ENCODE measurements at regions not wholly inside any gene's neighbourhood (a gene's known extent, or its start where the extent isn't known, plus 50 kb on each side); places are given as distances from the start of the nearest gene placed in this dataset.

- FAIRE-seq: no peak
- Histone ChIP-seq H3K27me3 (ENCODE audit: control insufficient read depth in 2 of 2, insufficient read depth in 2 of 2, low read length in 2 of 2) (no peaks in the 10 kb centered on the region), H3K4me2 (ENCODE audit: insufficient read depth, low read length) (no peak overlapping the region), H2AFZ (ENCODE audit: low read depth, low read length) (no peak overlapping the region), H3K4me3 (no peak overlapping the region), H4K20me1 (replicated peaks; ENCODE audit: control insufficient read depth, insufficient read depth, low read length) (no peaks in the 10 kb centered on the region), H3K36me3 (ENCODE audit: control insufficient read depth, insufficient read depth, low read length) (no peaks in the 10 kb centered on the region), H3K9me3 (replicated peaks; ENCODE audit: control insufficient read depth, insufficient read depth, low read depth, low read length) (no peaks in the 10 kb centered on the region), H3K79me2 (ENCODE audit: control insufficient read depth, insufficient read depth, low read length) (no peaks in the 10 kb centered on the region), H3K9ac (ENCODE audit: insufficient read depth in 1 of 2, low read depth in 2 of 2, low read length in 2 of 2) (no peak overlapping the region), H3K4me1 (replicated peaks in 1 of 2; ENCODE audit: control insufficient read depth in 2 of 2, insufficient read depth in 2 of 2, low read length in 2 of 2) (peaks cover 7 to 21% of the 10 kb centered on the region in 2 experiments; a peak in 4 of 5 replicates), H3K9me1 (ENCODE audit: control insufficient read depth, insufficient read depth, low read length) (no peaks in the 10 kb centered on the region), H3K27ac (ENCODE audit: extremely low read depth, low read depth, low read length) (no peak overlapping the region)
- POLR2A ChIA-PET: interaction anchor here (0.6 kb wide), 1 partner anchor 437 kb away, joined by 3 read pairs; no protein-coding TSS in a partner anchor
- no peak for ATAC-seq
- 88% methylated on average over 7 of the region's 7 CpGs for WGBS (ENCODE audit: insufficient coverage, low coverage, missing lambda C conversion rate)
- no TSS peak for BruUV-seq (replicated peaks)
- CTCF ChIA-PET (ENCODE audit: low intra/inter-chr PET ratio): no interaction called here
- no peak for DNase-seq (ENCODE audit: extremely low read depth in 1 of 4, low spot score in 3 of 4)
- intact Hi-C loops (cut with micrococcal nuclease) (loop anchor here (10.0 kb wide), 1 partner anchor 386 kb away; no protein-coding TSS in a partner anchor), in situ Hi-C loops (cut with MboI) (no loop called here)
- no peak for TF ChIP-seq ZNF707 (CRISPR knock-in tag; conservative IDR thresholded peaks at IDR 0.05)
- TF ChIP-seq FOXP1 (CRISPR knock-in tag; IDR thresholded peaks at IDR 0.05): no peak
- no peak for TF ChIP-seq RBM25 (IDR thresholded peaks at IDR 0.05; ENCODE audit: low read depth, low read length, severe bottlenecking)
- TF ChIP-seq SRSF9 (IDR thresholded peaks at IDR 0.05; ENCODE audit: borderline replicate concordance, low read depth, low read length): no peak
- no peak for TF ChIP-seq RBM14 (IDR thresholded peaks at IDR 0.05; ENCODE audit: borderline replicate concordance, insufficient read depth, low read depth, low read length)
- TF ChIP-seq ZBTB49 (CRISPR knock-in tag; IDR thresholded peaks at IDR 0.05; ENCODE audit: borderline replicate concordance): no peak
- no peak for TF ChIP-seq ZNF444 (CRISPR knock-in tag; IDR thresholded peaks at IDR 0.05)
These were observed 163.9 kb upstream of the CITED2 start for GRCh38 chr6:139538366-139538765.

Data from K562 (cell line).